Activated naive CD8-positive, alpha-beta T cell treated with anti-CD3 and anti-CD28 coated beads, Interleukin-2, amount 50 U/mL, for 24 hours (primary cell): ENCODE measurements at regions not wholly inside any gene's neighbourhood (a gene's known extent, or its start where the extent isn't known, plus 50 kb on each side); places are given as distances from the start of the nearest gene placed in this dataset.

Source experiments
- ATAC-seq: fragments of 150-1000 bp; cut with Tn5 transposase; one replicate; pipeline ENCODE4 v1.10.0; 2021
- DNase-seq: peaks from one replicate; pipeline ENCODE4 v3.0.0; 2021
- H3K27ac Mint-ChIP-seq: one replicate; pipeline ENCODE4 v1.8.0; 2021; ENCODE audit warnings: mild to moderate bottlenecking, mixed read lengths
- H3K27me3 Mint-ChIP-seq: one replicate; pipeline ENCODE4 v1.8.0; 2021; ENCODE audit warnings: mixed read lengths
- H3K36me3 Mint-ChIP-seq: one replicate; pipeline ENCODE4 v1.8.0; 2021; ENCODE audit warnings: low read depth, mixed read lengths
- H3K4me1 Mint-ChIP-seq: one replicate; pipeline ENCODE4 v1.8.0; 2021; ENCODE audit warnings: mixed read lengths
- H3K4me3 Mint-ChIP-seq: one replicate; pipeline ENCODE4 v1.8.0; 2021; ENCODE audit warnings: mild to moderate bottlenecking, moderate library complexity, mixed read lengths
- H3K9me3 Mint-ChIP-seq: one replicate; pipeline ENCODE4 v1.8.0; 2021; ENCODE audit warnings: mixed read lengths

GRCh38 chr7:155922067-155922816, 110.0 kb upstream of the SHH start:
- H3K27me3 Mint-ChIP-seq: no peaks in the 10 kb centered on the region
- peaks cover 6% of the 10 kb centered on the region for H3K9me3 Mint-ChIP-seq
- H3K36me3 Mint-ChIP-seq: no peaks in the 10 kb centered on the region
- no peak overlapping the region for H3K27ac Mint-ChIP-seq
- H3K4me3 Mint-ChIP-seq: no peak overlapping the region
- no peaks in the 10 kb centered on the region for H3K4me1 Mint-ChIP-seq
- DNase-seq (no peak), ATAC-seq (no peak)

DNA sequence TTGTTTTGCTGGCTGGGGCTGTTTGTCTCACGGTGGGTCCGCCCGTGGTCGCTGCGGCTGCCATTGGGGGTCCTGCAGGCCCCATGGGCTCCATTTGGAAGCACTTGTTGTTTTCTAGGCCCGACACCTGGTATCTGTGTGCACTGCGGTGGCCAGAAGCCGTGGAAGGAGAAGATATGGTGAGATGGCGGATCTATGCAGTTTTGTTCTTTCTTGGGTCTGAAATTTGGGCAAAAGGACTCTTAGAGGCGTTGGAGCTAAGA, 109.5 kb upstream of the SHH start:
- Mint-ChIP-seq H3K4me1 (no peaks in the 10 kb centered on the region), H3K27ac (no peak overlapping the region), H3K36me3 (no peaks in the 10 kb centered on the region), H3K9me3 (peaks cover 6% of the 10 kb centered on the region), H3K4me3 (no peak overlapping the region), H3K27me3 (no peaks in the 10 kb centered on the region)
- DNase-seq (no peak), ATAC-seq (no peak)

DNA sequence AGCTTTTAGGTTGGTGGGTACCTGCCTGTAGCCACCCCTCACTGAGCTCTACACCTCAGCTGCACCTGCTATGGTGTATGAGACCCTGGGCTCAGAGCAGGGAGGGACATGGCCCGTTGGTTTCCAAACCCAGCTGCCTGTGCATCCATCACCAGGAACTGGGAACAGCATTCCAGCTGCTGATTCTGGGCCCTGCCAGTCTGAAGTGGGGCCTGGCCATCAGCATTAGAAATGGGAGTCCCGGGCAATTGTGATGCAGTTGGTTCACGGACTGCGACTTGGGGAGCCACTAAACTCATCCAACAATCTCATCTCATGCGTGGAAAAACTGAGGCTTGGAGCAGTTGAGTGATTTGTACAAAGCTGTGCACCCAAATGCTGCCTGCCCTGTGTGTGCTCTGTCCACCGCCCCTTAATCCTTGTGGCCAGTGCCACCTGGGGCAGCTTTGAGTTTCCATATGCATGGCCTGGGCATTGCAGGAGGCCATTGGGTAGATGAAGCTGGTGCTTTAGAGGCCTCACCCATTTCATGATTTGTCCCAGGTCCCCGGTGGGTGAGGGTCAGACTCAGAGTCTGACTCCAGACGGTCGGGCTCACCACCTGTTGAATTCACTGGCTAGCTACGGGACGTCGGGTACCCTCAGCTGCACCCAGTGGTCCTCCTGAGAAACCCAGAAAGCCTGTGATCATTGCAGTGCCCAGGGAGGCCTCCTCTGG, 109.0 kb upstream of the SHH start:
- H3K9me3 Mint-ChIP-seq: peaks cover 6% of the 10 kb centered on the region
- H3K36me3 Mint-ChIP-seq: no peaks in the 10 kb centered on the region
- ATAC-seq (no peak), DNase-seq (no peak)
- H3K27ac Mint-ChIP-seq: no peak overlapping the region
- H3K27me3 Mint-ChIP-seq: no peaks in the 10 kb centered on the region
- H3K4me3 Mint-ChIP-seq: no peak overlapping the region
- no peaks in the 10 kb centered on the region for H3K4me1 Mint-ChIP-seq

DNA sequence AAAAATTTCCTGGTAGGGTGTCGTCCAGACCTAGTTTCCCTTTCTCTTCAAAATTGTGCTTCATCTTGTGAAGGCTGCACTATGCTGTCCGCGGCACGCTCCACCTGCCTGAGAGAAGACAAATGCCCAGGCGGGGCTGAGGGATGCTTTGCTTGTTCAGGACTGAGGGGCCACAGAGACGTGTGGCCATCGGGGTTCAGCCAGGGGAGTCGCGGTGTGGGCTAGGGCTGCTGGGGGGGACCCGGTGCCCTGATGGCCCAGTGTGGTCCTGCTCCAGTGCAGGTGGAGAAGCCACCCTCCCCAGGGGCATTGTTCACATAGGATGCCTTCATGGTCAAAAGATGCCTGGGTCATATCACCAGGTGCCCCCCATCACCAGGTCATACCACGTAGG, 107.8 kb upstream of the SHH start:
- DNase-seq (no peak), ATAC-seq (no peak)
- H3K4me3 Mint-ChIP-seq: no peak overlapping the region
- H3K4me1 Mint-ChIP-seq: no peaks in the 10 kb centered on the region
- no peak overlapping the region for H3K27ac Mint-ChIP-seq
- H3K36me3 Mint-ChIP-seq: no peaks in the 10 kb centered on the region
- no peaks in the 10 kb centered on the region for H3K27me3 Mint-ChIP-seq
- H3K9me3 Mint-ChIP-seq: peaks cover 6% of the 10 kb centered on the region

GRCh38 chr7:155919391-155920067, 107.3 kb upstream of the SHH start:
- H3K27me3 Mint-ChIP-seq: no peaks in the 10 kb centered on the region
- DNase-seq (no peak), ATAC-seq (no peak)
- peaks cover 6% of the 10 kb centered on the region for H3K9me3 Mint-ChIP-seq
- no peak overlapping the region for H3K4me3 Mint-ChIP-seq
- H3K4me1 Mint-ChIP-seq: no peaks in the 10 kb centered on the region
- H3K27ac Mint-ChIP-seq: no peak overlapping the region
- no peaks in the 10 kb centered on the region for H3K36me3 Mint-ChIP-seq

DNA sequence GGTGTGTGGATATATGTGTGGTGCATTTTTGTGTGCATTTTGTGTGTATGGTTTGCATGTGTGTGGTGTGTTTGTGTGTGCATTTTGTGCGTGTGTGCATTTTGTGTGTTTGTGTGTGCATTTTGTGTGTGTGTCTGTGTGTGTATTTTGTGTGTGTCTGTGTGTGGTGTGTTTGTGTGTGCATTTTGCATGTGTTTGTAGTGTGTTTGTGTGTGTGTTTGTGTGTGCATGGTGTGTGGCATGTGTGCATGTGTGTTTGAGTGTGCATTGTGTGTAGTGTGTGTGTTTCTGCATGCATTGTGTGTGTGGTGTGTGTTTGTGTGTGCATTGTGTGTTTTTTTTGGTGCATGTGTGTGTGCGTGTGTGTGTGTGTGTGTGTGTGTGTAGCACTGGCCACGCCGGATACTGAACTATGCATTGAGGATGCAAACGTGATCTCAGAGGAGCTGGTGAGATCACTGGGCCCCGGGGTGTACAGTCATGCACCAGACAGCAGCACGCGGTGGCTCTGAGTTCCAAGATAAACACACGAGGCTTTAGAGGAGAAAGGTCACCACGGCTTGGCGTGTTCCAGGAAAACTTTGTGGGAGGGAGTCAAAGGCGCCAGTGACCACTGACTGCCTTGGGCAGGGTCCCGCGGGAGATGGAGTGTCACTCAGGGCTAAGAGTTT, 106.6 kb upstream of the SHH start:
- H3K9me3 Mint-ChIP-seq: peaks cover 6% of the 10 kb centered on the region
- no peak overlapping the region for H3K27ac Mint-ChIP-seq
- no peaks in the 10 kb centered on the region for H3K27me3 Mint-ChIP-seq
- H3K36me3 Mint-ChIP-seq: no peaks in the 10 kb centered on the region
- ATAC-seq (no peak), DNase-seq (no peak)
- H3K4me1 Mint-ChIP-seq: no peaks in the 10 kb centered on the region
- H3K4me3 Mint-ChIP-seq: no peak overlapping the region

DNA sequence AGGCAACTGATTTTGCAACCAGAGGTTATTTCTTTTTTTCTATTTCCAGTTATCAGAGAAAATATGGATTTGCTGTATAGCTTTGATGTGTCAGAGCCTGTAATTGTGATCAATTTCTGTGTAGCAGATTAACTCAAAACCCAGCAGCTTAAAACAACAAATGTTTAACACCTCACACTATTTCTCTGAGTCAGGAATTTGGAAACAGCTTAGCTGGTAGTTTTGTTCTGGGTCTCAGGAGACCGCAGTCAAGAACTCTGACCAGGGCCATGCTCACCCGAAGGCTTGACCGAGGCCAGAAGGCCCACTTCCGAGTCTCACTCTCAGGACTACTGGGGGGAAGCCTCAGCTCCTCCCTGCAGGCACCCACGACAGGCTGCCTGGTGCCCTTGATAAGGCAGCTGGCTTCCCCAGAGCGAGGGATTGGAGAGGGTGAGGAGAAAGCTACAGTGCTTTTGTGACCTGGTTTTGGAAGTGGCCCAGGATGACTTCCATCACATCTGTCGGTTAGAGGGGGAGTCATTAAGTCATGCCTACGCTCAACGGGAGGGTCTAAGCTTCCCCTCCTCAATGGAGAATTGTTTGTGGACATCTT, 105.7 kb upstream of the SHH start:
- DNase-seq (no peak), ATAC-seq (no peak)
- peaks cover 6% of the 10 kb centered on the region for H3K9me3 Mint-ChIP-seq
- no peaks in the 10 kb centered on the region for H3K36me3 Mint-ChIP-seq
- H3K4me3 Mint-ChIP-seq: no peak overlapping the region
- no peaks in the 10 kb centered on the region for H3K27me3 Mint-ChIP-seq
- no peak overlapping the region for H3K27ac Mint-ChIP-seq
- H3K4me1 Mint-ChIP-seq: no peaks in the 10 kb centered on the region

DNA sequence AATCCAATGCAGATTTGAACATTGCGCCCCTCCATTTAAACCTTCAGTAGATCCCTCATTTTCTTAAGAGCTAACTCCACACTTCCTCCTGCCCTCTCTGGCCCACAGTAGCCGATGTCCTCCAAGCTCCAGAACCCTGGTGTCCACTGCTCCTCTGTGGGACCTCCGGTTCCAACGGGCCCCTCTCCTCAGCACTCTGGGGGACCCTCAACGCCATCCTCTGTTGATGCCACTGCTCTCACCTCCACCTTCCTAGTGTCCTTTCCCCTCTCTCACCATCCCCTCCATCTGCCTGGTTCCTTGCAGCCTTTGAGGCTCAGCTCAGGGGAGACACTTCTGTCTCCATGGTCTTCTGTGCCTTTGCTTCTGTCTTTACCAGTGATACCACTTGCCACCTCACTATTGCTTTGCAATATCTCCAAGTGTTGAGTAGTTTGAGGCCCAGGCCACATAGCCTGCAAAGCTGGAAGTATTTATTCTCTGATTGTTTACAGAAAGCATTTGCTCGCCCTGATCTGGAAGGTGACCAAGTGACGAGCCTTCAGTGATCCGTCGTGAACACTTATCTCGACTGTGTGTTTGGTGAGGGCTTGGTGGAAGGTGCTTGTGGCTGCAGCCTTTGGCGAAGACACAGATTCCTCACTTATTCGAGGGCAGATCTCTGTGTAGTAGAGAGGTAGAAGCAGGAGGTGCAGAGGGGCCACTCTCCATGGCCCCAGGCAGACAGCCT, 104.8 kb upstream of the SHH start:
- no peak for ATAC-seq
- H3K4me3 Mint-ChIP-seq: no peak overlapping the region
- DNase-seq: no peak
- no peak overlapping the region for H3K27ac Mint-ChIP-seq
- H3K27me3 Mint-ChIP-seq: no peaks in the 10 kb centered on the region
- H3K9me3 Mint-ChIP-seq: peaks cover 6% of the 10 kb centered on the region
- H3K36me3 Mint-ChIP-seq: no peaks in the 10 kb centered on the region
- no peaks in the 10 kb centered on the region for H3K4me1 Mint-ChIP-seq

DNA sequence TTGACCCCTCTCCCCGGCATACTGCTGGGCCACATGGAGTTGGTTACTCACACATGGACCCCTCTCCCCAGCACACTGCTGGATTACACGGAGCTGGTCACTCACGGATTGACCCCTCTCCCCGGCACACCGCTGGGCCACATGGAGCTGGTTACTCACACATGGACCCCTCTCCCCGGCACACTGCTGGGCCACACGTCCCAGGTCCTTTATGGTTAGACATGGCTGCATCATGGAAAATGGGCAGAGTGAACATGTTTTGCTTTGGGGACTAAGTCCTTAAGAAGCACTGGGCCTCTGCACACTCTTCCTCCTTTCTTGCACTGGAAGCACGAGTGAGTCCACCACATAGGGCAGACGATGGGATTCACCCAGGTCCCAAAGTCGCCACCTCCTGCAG, 102.1 kb upstream of the SHH start:
- no peak for DNase-seq
- Mint-ChIP-seq H3K36me3 (no peaks in the 10 kb centered on the region), H3K4me1 (no peaks in the 10 kb centered on the region), H3K9me3 (peaks cover 19% of the 10 kb centered on the region), H3K4me3 (no peak overlapping the region), H3K27ac (no peak overlapping the region), H3K27me3 (no peaks in the 10 kb centered on the region)
- ATAC-seq: no peak

GRCh38 chr7:155913719-155914118, 101.5 kb upstream of the SHH start:
- H3K4me3 Mint-ChIP-seq: no peak overlapping the region
- H3K36me3 Mint-ChIP-seq: no peaks in the 10 kb centered on the region
- DNase-seq (no peak), ATAC-seq (no peak)
- no peak overlapping the region for H3K27ac Mint-ChIP-seq
- H3K4me1 Mint-ChIP-seq: no peaks in the 10 kb centered on the region
- H3K9me3 Mint-ChIP-seq: peaks cover 18% of the 10 kb centered on the region
- no peaks in the 10 kb centered on the region for H3K27me3 Mint-ChIP-seq

- H3K4me1 Mint-ChIP-seq: no peaks in the 10 kb centered on the region
- no peak for DNase-seq
- ATAC-seq: no peak
- H3K27ac Mint-ChIP-seq: no peak overlapping the region
- H3K27me3 Mint-ChIP-seq: no peaks in the 10 kb centered on the region
- H3K36me3 Mint-ChIP-seq: no peaks in the 10 kb centered on the region
- H3K9me3 Mint-ChIP-seq: peaks cover 14% of the 10 kb centered on the region
- no peak overlapping the region for H3K4me3 Mint-ChIP-seq
Measured at GRCh38 chr7:155913291-155913690, 101.0 kb upstream of the SHH start.

DNA sequence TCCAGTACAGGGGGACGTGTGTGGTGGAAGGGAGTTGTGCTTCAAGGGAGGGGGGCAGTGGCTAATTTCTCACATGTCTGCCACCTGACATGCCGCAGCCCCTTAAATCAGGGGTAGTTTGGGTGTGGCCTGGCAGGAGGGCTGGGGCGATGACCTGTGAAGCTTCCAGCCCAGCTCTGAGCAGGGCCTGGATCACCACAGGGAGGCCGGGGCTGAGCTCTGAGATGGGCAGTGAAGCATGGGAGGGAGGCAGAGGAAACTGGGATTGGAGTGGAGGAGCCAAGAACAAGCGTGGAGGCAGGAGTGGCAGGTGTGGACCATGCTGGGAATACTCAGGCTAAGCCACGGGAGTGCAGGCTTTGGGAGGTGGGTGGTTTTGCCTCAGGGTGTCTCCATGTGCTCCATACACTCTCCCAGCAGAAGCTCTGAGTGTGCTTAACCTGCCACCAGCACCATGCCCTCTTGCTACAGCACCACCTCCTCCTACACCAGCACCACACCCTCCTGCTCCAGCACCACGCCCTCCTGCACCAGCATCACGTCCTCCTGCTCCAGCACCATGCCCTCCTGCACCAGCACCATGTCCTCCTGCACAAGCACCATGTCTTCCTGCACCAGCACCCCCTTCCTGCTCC, 99.3 kb upstream of the SHH start:
- Mint-ChIP-seq H3K9me3 (peaks cover 13% of the 10 kb centered on the region), H3K36me3 (no peaks in the 10 kb centered on the region), H3K4me1 (no peaks in the 10 kb centered on the region), H3K4me3 (no peak overlapping the region), H3K27me3 (no peaks in the 10 kb centered on the region), H3K27ac (no peak overlapping the region)
- DNase-seq (no peak), ATAC-seq (no peak)

- ATAC-seq: no peak
- Mint-ChIP-seq H3K36me3 (no peaks in the 10 kb centered on the region), H3K27me3 (no peaks in the 10 kb centered on the region), H3K4me3 (no peak overlapping the region), H3K4me1 (no peaks in the 10 kb centered on the region), H3K27ac (no peak overlapping the region), H3K9me3 (peaks cover 18% of the 10 kb centered on the region)
- DNase-seq: no peak
Measured at GRCh38 chr7:155908385-155908784, 96.1 kb upstream of the SHH start.
